ENCODE measurements at regions not wholly inside any gene's neighbourhood (a gene's known extent, or its start where the extent isn't known, plus 50 kb on each side); places are given as distances from the start of the nearest gene placed in this dataset.

DNA sequence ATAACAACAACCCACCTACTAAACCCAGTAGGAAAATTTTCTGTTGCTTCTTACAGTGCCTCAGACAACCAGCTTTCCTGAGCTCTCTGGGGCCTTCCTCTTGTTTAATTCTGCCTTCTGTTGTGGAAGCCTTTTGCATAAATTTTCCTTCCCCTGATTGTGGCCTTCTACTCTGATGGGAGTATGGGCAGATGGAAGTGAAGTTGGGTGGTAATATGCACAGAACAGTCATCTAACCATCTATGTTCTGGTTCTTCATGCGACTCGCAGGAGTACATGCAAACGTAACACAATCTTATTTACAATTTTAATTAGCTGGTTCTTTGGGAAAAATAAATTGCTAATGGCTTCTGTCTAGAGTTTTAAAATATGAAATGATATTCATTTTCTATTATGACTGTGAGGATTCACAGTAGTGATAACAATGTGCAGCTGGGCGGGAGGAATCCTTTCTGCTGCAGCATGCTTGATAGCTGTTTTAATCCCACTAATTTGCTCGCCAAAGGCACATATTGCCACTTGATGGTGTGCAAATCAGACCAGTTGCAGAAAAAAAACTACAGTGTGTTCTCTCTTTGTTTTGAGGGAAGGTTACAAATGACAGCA is 311.5 kb upstream of the ROPN1 start:
- Histone ChIP-seq H3K36me3 (ENCODE audit: control insufficient read depth, insufficient read depth, low read length) (no peaks in the 10 kb centered on the region), H3K27me3 (ENCODE audit: control insufficient read depth, insufficient read depth, low read length) (no peaks in the 10 kb centered on the region), H3K4me3 (ENCODE audit: low read depth, low read length) (no peak overlapping the region)
- DNase-seq (ENCODE audit: low read depth), result no peak
- TF ChIP-seq, protein P1, sequence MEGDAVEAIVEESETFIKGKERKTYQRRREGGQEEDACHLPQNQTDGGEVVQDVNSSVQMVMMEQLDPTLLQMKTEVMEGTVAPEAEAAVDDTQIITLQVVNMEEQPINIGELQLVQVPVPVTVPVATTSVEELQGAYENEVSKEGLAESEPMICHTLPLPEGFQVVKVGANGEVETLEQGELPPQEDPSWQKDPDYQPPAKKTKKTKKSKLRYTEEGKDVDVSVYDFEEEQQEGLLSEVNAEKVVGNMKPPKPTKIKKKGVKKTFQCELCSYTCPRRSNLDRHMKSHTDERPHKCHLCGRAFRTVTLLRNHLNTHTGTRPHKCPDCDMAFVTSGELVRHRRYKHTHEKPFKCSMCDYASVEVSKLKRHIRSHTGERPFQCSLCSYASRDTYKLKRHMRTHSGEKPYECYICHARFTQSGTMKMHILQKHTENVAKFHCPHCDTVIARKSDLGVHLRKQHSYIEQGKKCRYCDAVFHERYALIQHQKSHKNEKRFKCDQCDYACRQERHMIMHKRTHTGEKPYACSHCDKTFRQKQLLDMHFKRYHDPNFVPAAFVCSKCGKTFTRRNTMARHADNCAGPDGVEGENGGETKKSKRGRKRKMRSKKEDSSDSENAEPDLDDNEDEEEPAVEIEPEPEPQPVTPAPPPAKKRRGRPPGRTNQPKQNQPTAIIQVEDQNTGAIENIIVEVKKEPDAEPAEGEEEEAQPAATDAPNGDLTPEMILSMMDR (IDR thresholded peaks at IDR 0.05; ENCODE audit: insufficient read depth, low read length, poor library complexity, severe bottlenecking), result no peak

DNA sequence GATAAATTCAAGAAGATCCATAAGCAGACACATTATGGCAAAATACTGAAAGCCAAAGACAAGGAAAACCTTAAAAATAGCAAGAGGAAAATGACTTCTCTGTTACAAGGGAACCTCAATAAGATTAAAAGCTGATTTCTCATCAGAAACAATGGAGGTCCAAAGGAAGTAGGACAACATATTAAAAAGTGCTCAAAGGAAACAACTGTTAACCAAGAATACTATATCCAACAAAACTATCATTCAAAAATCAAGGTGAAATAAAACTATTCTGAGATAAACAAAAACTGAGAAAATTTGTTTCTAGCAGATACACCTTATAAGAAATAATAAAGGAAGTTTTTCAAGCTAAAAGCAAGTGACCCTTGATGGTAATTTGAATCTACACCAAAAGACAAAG is 314.7 kb upstream of the ROPN1 start:
- DNase-seq (ENCODE audit: low read depth), result no peak
- TF ChIP-seq, protein P1 (IDR thresholded peaks at IDR 0.05; ENCODE audit: insufficient read depth, low read length, poor library complexity, severe bottlenecking), result no peak
- Histone ChIP-seq H3K27me3 (ENCODE audit: control insufficient read depth, insufficient read depth, low read length) (no peaks in the 10 kb centered on the region), H3K36me3 (ENCODE audit: control insufficient read depth, insufficient read depth, low read length) (no peaks in the 10 kb centered on the region), H3K4me3 (ENCODE audit: low read depth, low read length) (no peak overlapping the region)

DNA sequence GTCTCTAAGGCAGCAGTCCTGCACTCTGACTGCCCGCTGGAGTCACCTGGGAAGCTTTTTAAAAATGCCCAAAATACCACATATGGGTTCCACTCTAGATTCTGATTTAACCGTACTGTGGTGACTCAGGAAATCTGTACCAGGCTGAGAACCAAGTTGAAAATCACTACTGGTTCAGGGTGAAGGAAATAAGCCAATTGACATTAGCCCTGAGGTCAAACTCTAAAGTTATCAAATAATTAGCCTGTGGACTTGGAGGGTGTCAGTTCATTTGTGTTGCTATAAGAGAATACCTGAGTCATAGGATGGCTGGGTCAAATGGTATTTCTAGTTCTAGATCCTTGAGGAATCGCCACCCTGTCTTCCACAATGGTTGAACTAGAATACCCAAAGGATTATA is 321.7 kb upstream of the ROPN1 start:
- TF ChIP-seq, protein P1 (IDR thresholded peaks at IDR 0.05; ENCODE audit: insufficient read depth, low read length, poor library complexity, severe bottlenecking), result no peak
- no peak for DNase-seq (ENCODE audit: low read depth)

DNA sequence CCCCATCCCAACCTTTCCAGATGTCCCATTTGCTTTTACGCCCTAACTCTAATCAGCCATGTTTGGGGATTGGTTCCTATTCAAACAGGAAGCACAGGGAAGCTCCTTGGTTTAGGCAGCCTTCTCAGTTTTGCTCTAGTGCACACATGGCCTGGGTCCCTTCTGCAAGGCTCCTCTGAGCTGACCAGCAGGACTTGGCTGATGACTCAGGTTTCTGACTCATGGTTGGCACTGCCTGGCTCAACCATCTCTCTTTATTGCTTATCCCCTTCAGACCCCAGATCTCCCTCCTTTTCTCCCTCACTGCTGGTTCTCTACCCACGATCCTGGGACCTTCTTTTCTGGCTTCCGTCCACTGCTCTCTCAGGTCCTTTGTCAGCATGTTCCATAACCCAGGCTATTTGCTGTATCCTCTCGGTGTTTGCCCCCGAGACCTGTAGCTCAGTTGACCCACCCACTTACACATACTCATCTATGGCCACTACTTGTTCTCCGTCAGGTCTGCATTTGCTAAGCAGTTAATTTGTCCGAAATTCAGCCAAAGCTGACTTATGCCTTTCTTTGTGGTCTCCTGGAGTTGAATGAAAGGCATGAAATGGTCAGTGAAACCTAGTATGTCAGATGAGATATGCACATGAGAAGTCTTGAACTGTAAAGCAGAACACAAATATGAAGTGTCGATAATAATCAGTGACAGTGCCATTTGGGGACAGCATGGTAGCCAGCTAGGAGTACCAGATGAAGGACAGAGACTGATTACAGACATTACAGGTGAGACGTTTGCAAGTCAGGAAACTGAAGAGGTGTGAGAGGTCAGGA is 323.5 kb upstream of the ROPN1 start:
- no peaks in the 10 kb centered on the region for H3K27me3 ChIP-seq (ENCODE audit: control insufficient read depth, insufficient read depth, low read length)
- no peak overlapping the region for H3K4me3 ChIP-seq (ENCODE audit: low read depth, low read length)
- H3K36me3 ChIP-seq (ENCODE audit: control insufficient read depth, insufficient read depth, low read length), result no peaks in the 10 kb centered on the region
- TF ChIP-seq, protein P1 (IDR thresholded peaks at IDR 0.05; ENCODE audit: insufficient read depth, low read length, poor library complexity, severe bottlenecking), result no peak
- peak; percentile 77 for DNase-seq (ENCODE audit: low read depth)

More for the DNA sequence above, 321.7 kb upstream of the ROPN1 start:
- no peaks in the 10 kb centered on the region for H3K36me3 ChIP-seq (ENCODE audit: control insufficient read depth, insufficient read depth, low read length)
- H3K4me3 ChIP-seq (ENCODE audit: low read depth, low read length), result no peak overlapping the region
- H3K27me3 ChIP-seq (ENCODE audit: control insufficient read depth, insufficient read depth, low read length), result no peaks in the 10 kb centered on the region

DNA sequence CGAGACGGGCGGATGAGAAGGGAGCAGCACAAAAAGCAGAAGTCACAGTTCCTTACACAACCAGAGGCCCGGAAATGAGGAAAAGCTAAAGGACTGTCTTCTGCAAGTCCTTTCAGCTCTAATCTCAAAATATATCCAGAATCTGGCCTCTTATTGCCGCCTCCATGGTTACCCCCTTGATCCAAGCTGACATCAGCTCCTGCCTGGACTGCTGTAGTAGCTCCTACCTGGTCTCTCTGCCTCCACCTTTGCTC is 324.0 kb upstream of the ROPN1 start:
- Histone ChIP-seq H3K27me3 (ENCODE audit: control insufficient read depth, insufficient read depth, low read length) (no peaks in the 10 kb centered on the region), H3K36me3 (ENCODE audit: control insufficient read depth, insufficient read depth, low read length) (no peaks in the 10 kb centered on the region), H3K4me3 (ENCODE audit: low read depth, low read length) (no peak overlapping the region)
- no peak for DNase-seq (ENCODE audit: low read depth)
- TF ChIP-seq, protein P1 (IDR thresholded peaks at IDR 0.05; ENCODE audit: insufficient read depth, low read length, poor library complexity, severe bottlenecking), result no peak

DNA sequence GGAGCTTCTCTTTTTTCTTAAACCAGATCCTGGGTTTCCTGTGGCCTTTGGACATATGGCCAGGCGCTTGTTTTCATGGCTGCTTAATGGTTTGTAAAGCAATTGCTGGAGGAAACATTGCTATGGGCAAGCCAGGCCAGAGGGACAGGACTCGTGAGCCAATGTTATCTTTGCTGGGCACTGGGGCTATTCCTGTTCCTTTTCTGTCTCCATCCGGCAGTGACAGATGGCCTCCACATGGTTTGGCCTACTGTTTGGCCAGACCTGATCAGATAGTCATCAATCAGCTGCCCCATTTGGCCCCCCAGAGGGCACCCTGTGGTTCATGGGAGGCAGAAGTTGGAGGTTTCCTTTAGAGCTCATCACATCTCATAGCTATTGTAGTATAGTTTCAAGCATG is 326.1 kb upstream of the ROPN1 start:
- no peak overlapping the region for H3K4me3 ChIP-seq (ENCODE audit: low read depth, low read length)
- TF ChIP-seq, protein P1 (IDR thresholded peaks at IDR 0.05; ENCODE audit: insufficient read depth, low read length, poor library complexity, severe bottlenecking), result no peak
- no peak for DNase-seq (ENCODE audit: low read depth)
- H3K27me3 ChIP-seq (ENCODE audit: control insufficient read depth, insufficient read depth, low read length), result no peaks in the 10 kb centered on the region
- no peaks in the 10 kb centered on the region for H3K36me3 ChIP-seq (ENCODE audit: control insufficient read depth, insufficient read depth, low read length)
